LNCaP clone FGC (cell line): ENCODE measurements at regions not wholly inside any gene's neighbourhood (a gene's known extent, or its start where the extent isn't known, plus 50 kb on each side); places are given as distances from the start of the nearest gene placed in this dataset.

ENCODE experiments used
- DNase-seq: peaks from one replicate; pipeline ENCODE4 v3.0.0-alpha.2; 2011; ENCODE audit warnings: low read depth
- H3K4me3 ChIP-seq: 2 replicates; pipeline ENCODE4 v1.5.1; 2011; ENCODE audit warnings: mild to moderate bottlenecking, low read depth, low read length, control low read depth
- TF ChIP-seq, protein P1 (sequence below): IDR thresholded peaks from 2 replicates; pipeline ENCODE4 v1.5.1; 2012; ENCODE audit warnings: mild to moderate bottlenecking; ENCODE audit not compliant: control insufficient read depth, insufficient read depth; ENCODE audit errors: extremely low read depth

DNA sequence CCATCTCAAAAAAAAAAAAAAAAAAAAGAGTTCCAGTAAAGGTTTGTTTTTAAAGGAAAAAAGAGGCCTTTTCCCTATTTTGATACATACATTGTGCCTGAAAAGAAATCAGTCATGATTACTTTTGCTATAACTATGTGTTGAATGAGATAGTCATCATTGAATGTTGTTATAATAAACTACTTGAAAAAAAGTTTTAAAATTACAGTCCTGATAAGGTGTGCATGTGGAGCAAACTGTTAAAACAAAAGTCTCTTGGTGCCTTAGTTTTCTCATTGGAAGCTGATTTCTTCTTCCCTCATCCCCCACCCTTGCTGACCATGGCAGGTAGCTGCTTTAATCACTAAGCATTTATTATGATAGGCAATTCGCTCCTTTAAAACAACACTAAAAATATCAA is 172.3 kb upstream of the TBCA start:
- TF ChIP-seq, protein P1, sequence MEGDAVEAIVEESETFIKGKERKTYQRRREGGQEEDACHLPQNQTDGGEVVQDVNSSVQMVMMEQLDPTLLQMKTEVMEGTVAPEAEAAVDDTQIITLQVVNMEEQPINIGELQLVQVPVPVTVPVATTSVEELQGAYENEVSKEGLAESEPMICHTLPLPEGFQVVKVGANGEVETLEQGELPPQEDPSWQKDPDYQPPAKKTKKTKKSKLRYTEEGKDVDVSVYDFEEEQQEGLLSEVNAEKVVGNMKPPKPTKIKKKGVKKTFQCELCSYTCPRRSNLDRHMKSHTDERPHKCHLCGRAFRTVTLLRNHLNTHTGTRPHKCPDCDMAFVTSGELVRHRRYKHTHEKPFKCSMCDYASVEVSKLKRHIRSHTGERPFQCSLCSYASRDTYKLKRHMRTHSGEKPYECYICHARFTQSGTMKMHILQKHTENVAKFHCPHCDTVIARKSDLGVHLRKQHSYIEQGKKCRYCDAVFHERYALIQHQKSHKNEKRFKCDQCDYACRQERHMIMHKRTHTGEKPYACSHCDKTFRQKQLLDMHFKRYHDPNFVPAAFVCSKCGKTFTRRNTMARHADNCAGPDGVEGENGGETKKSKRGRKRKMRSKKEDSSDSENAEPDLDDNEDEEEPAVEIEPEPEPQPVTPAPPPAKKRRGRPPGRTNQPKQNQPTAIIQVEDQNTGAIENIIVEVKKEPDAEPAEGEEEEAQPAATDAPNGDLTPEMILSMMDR: no peak
- no peak for DNase-seq
- no peak overlapping the region for H3K4me3 ChIP-seq

DNA sequence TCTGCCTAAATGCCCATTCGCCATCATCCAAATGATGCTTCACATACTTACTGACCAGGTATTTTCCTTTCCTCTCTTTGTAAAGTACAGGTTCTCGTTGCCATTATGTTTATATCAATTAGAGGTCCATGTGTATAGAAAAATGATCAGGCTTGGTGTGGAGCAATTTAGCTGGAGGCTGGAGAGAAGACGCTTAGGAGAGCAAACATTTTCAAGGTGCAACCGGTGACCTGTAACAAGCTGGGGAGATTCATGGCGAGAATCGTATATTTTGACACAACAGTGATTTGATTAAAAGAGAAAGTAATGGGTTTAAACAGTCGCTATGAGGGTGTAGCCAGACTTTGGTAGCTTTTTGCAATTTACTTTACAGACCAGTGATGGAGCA is 170.9 kb upstream of the TBCA start:
- TF ChIP-seq, protein P1: no peak
- no peak for DNase-seq
- no peak overlapping the region for H3K4me3 ChIP-seq

DNA sequence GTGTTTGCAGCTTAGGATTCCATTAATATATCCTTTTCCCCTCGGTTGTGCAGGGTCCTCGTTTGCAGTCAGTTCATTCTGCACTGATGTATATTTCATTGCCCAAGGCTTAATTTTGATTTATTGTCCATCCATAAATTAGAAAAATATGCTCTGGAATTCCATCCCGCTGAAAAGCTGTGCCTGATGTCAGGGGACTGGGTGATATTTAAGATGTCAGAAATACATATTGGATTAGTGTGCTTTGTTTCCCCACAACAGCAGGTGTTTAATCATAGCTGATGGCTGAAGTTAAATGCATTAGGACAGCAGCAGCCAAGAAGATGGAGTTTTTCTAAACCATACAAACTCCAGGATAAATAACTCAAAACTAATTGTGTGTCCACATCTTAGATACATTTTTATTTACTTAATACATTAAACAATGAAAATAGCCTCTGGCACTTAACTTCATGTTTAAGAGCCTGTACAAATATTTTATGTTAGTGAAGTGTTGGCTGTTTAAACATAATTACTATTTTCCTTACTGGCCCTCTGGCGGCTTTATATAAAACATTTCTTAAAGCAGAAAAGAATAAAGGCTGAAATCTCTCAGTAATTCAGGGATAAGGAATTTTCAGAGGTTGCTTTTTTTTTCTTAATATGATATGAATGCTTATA is 170.4 kb upstream of the TBCA start:
- TF ChIP-seq, protein P1: no peak
- H3K4me3 ChIP-seq: no peak overlapping the region
- DNase-seq: peak; percentile 80

DNA sequence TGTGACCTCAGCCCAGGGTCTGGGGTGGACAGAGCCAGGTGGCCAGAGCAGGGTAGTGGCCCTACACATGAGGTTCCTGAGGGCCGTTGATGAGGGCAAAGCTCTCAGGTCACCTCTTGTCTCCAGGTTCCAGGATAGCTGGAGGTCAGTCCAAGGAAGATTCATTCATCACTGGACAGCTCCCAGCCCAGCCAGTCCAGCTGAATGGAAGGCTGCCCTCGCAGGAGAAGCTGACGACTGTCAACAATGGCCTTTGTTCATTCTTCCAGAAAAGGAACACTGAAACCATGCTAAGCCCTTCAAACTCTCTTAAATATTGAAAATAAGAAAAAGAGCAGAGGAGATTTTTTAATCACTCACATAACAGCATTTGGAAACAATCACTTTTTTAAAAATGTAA is 169.7 kb upstream of the TBCA start:
- no peak for DNase-seq
- TF ChIP-seq, protein P1: no peak
- no peak overlapping the region for H3K4me3 ChIP-seq

DNA sequence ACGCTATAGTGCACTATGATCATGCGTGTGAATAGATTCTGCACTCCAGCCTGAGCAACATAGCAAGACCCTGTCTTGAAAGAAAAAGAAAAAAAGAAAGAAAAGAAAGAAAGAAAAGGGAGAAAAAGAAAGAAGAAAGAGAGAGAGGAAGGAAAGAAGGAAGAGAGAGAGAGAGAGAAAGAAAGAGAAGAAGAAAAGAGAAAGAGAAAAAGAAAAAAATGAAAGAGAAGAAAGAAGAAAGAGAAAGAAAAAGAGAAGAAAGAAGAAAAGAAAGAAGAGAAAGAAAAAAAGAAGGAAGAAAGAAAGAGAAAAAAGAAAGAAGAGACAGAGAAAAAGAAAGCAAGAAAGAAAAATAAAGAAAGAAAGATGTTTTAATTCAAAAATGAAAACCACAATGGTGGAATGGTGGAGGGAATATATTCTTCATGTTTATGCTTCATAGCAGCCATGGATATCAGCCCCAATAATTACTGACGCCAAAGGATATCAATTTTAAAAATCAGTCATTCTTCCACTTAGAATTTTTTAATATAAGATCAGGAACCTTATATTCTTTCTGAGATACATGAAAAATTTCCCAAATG is 168.7 kb upstream of the TBCA start:
- DNase-seq: no peak
- H3K4me3 ChIP-seq: no peak overlapping the region
- TF ChIP-seq, protein P1: no peak

DNA sequence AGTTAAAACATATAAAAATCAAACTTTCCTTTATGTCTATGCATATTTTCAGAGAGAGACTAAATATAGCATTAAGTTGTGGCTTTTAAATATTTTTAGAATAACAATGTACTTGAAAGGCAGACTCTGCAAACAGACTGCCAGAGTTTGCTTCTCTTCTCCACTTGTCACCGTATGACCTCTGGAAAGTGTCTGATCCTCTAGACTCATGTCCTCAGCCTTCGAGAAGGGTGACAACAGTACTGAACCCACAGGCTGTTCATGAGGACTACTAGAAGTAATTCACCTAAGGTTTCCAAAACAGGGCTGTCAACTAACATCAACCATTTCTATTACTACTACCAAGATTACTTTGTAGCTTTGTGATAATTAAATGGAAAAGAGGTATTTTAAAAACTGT is 167.7 kb upstream of the TBCA start:
- no peak for DNase-seq
- H3K4me3 ChIP-seq: no peak overlapping the region
- TF ChIP-seq, protein P1: no peak
